H1 (cell line): ENCODE measurements at regions not wholly inside any gene's neighbourhood (a gene's known extent, or its start where the extent isn't known, plus 50 kb on each side); places are given as distances from the start of the nearest gene placed in this dataset.

Source experiments
- EP300 ChIP-seq, 2 experiments: IDR thresholded peaks; 1 replicate in 1 of 2; 2 replicates in 1 of 2; pipeline ENCODE4 v1.6.1; 2011 to 2012; ENCODE audit warnings: low read depth in 2 of 2, low read length in 2 of 2, mild to moderate bottlenecking in 2 of 2, borderline replicate concordance in 1 of 2, inconsistent platforms in 1 of 2, moderate library complexity in 1 of 2
- HDAC6 ChIP-seq: IDR thresholded peaks from one replicate; pipeline ENCODE4 v1.7.1; 2012; ENCODE audit warnings: low read depth, mild to moderate bottlenecking, inconsistent platforms, low read length, moderate library complexity
- SP1 ChIP-seq: IDR thresholded peaks from 2 replicates; pipeline ENCODE4 v1.6.1; 2011; ENCODE audit warnings: low read depth, low read length
- SP4 ChIP-seq: IDR thresholded peaks from 2 replicates; pipeline ENCODE4 v1.6.1; 2012; ENCODE audit warnings: low read length, inconsistent platforms

- TF ChIP-seq EP300 (IDR thresholded peaks at IDR 0.05; ENCODE audit: borderline replicate concordance in 1 of 2, low read depth in 2 of 2, low read length in 2 of 2) (no peak), SP4 (no peak), HDAC6 (no peak), SP1 (no peak)
- TF ChIP-seq, all 59 proteins: peak for 0
These were observed 834.6 kb downstream of the JRKL start (continued) for GRCh38 chr11:97224396-97224795.
